B cell (primary cell): ENCODE measurements at regions not wholly inside any gene's neighbourhood (a gene's known extent, or its start where the extent isn't known, plus 50 kb on each side); places are given as distances from the start of the nearest gene placed in this dataset.

Experiments used
- EZH2 ChIP-seq: IDR thresholded peaks from 2 replicates; pipeline ENCODE4 v1.6.1; 2012; ENCODE audit warnings: borderline replicate concordance, low read depth, mild to moderate bottlenecking, moderate library complexity, low read length; ENCODE audit not compliant: insufficient read depth, poor library complexity, severe bottlenecking
- TF ChIP-seq, protein P1 (sequence below): fragments of 200-600 bp; IDR thresholded peaks from one replicate; pipeline ENCODE4 v1.8.0; 2022; ENCODE audit warnings: antibody characterized with exemption, mild to moderate bottlenecking

- TF ChIP-seq, protein P1, sequence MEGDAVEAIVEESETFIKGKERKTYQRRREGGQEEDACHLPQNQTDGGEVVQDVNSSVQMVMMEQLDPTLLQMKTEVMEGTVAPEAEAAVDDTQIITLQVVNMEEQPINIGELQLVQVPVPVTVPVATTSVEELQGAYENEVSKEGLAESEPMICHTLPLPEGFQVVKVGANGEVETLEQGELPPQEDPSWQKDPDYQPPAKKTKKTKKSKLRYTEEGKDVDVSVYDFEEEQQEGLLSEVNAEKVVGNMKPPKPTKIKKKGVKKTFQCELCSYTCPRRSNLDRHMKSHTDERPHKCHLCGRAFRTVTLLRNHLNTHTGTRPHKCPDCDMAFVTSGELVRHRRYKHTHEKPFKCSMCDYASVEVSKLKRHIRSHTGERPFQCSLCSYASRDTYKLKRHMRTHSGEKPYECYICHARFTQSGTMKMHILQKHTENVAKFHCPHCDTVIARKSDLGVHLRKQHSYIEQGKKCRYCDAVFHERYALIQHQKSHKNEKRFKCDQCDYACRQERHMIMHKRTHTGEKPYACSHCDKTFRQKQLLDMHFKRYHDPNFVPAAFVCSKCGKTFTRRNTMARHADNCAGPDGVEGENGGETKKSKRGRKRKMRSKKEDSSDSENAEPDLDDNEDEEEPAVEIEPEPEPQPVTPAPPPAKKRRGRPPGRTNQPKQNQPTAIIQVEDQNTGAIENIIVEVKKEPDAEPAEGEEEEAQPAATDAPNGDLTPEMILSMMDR: no peak
- TF ChIP-seq EZH2: no peak
Measured at GRCh38 chr18:65322895-65323294, 427.9 kb upstream of the CDH7 start.
